CD4-positive, alpha-beta T cell treated with Interleukin-17A for 1 hour (primary cell): ENCODE measurements at regions not wholly inside any gene's neighbourhood (a gene's known extent, or its start where the extent isn't known, plus 50 kb on each side); places are given as distances from the start of the nearest gene placed in this dataset.
A peak's percentile ranks its signal among the peaks of the same experiment; 100 is the strongest.
"Not testable (repeated sequence)": the region's sequence is repeated elsewhere in the genome, so short reads cannot be mapped to it uniquely, and the experiment has no call there.

Experiments used
- DNase-seq: peaks from one replicate; pipeline ENCODE4 v3.0.0-alpha.2; 2020

DNA sequence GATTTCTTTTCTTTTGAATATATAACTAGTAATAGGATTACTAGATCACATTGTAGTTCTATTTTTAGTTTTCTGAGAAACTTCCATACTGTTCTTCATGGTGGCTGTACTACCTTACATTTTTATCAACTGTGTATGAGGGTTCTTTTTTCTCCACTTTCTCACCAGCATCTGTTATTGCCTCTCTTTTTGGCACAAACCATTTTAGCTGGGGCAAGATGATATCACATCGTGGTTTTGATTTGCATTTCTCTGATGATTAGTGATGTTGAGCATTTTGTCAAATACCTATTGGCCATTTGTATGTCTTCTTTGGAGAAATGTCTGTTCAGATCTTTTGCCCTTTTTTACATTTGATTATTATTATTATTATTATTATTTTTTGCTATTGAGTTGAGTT lies 86.1 kb upstream of the TCF21 start:
- no peak for DNase-seq

DNA sequence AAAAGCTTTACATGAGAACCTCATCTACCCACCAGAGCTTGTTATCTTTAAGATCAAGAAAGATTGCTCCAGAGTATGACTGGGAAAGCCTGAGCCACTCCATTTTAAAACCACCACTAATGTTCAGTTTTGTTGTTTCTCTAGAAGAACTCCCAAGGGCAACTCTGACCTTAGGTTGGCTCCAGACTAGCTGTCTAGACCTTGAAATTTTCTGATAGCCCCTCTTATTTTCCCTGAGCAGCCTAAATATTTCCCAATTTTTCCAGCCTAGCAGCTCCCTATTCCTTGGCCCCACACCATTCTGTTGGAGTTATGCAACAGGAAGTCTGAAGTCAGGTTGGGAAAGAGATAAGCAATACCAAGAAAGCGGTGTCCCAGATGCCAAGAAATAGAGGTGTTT lies 84.6 kb upstream of the TCF21 start:
- no peak for DNase-seq

DNA sequence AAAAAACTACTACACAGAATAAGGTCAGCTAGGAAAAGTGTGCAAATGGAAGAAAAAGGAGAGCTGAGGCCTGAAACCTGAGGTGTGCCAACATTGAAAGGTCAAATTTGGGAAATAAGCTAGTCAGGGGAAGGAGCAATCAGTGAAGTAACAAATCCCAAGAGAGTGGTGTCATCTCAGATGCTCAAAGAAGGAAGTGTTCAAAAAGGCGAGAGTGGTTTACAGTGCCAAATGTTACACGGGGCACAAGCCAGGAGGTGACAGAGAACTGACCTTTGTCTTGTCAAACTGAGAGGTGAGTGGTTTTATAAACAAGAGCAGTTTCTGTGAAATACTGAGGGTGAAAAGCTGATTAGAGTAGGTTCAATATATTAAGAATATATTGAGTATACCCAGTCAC lies 83.0 kb upstream of the TCF21 start:
- no peak for DNase-seq

DNA sequence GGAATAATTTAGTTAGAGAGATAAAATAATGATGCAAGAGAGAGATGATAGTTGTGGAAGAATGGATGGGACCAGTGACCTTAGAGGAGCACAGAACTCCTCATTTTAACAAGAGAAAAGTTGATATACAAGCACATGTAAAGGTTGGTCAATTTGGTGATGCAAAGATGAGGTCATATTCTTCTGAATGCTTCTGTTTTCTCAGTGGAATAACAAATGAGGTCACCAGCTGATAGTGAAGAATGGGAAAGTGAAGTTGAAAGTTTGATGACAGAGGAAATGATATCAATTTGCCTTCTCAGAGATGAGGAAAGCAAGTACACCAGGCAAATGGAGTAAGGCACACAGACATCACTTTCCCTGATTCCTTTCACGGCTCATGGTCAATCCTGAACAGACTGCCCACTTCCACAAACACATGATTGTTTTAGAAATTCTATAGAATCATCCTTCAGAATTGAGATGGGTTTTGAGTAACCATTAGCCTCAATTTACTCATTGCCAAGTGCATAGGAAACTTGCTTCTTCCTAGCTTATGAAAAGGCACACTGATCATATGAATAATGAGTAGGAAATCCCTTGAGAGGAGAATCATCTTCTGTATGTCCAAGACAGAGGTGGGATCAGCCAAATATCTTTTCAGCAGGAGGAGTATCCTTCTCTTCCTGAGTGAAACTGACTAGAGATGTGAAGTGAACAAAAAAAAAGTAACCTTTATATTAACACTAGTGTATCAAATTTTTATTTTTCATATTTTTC lies 82.4 kb upstream of the TCF21 start:
- no peak for DNase-seq

DNA sequence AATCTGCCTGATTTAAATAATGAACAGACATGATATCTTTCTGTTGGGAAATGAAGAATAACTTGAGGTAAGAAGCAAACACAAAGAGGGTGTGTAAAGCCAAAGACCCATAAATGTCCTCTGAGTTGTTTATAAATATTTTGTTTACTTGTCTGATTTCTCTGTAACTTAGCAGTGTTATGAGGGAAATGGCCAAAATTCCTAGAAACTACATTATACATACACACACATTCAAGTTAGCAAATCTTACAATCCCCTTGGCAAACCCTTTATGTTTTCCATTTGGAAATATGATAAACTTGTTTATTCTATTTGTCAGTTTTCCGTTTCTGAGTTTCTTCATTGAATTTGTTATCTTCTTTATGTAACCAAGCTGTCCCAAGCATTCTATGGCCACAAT lies 81.4 kb upstream of the TCF21 start:
- no peak for DNase-seq

DNA sequence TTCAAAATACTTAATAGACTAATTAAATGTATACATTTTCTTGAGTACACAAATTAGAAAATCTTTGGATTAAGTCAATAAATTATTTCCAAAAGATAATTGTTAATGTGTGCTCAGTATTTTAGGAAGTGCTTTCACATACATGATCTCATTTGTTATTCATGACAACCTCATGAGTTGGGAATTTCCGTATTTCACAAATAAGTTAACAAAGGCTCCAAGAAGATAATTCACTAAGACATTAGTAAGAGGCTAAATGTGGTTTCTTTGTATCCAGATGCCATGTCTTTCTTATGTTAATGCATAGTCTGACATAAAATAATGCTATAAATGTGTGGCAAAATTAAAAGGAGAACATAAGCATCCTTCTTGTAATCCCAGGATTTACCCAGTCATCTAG lies 79.5 kb upstream of the TCF21 start:
- DNase-seq: no peak

DNA sequence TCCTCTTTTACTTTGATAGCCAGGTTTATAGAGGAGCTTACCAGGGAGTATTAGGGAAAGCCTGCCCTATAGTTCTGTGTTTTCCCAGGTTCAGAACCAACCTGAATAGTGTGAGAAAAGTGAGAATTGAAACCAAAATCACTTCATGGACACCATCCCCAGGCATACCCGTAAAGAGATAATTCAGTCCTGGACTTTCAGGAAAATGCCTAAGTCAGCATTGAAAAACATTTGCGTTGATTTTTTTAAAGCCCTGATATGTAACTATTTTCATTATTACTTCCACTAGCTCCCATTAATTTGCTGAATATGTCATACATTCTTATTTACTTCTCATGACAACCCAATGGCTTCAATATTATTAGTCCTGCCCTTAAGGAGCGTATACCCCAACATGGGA lies 77.4 kb upstream of the TCF21 start:
- no peak for DNase-seq

DNA sequence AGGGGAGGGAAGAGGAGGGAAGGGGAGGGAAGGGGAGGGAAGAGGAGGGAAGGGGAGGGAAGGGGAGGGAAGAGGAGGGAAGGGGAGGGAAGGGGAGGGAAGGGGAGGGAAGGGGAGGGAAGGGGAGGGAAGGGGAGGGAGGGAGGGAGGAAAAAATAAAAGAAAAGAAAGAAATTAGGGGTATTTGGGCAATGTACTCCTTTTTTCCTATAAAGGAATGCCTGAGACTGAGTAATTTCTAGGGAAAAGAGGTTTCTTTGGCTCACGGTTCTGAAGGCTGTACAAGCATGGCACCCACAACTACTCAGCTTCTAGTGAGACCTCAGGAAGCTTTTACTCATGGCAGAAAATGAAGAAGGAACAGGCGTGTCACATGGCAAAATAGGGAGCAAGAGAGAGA lies 76.5 kb upstream of the TCF21 start:
- DNase-seq: not testable (repeated sequence)

DNA sequence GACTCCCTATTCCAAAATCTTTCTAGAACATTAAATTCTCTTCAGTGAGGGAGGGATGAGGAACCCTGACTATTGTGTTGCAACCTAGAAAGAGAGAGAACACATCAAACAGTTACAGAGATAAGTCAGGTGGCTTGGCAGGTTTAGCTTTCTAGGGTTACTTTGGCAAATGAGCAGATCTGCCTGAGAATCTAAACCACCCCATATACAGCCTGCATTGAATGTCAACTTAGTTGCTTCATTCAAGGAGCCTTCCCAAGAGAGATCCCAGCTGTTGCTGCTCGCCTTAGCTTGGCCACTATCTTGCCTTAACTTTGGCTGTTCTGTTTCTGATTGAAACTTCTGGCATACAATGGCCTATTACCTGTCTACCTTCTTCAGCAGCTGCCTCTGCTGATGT lies 74.7 kb upstream of the TCF21 start:
- no peak for DNase-seq

DNA sequence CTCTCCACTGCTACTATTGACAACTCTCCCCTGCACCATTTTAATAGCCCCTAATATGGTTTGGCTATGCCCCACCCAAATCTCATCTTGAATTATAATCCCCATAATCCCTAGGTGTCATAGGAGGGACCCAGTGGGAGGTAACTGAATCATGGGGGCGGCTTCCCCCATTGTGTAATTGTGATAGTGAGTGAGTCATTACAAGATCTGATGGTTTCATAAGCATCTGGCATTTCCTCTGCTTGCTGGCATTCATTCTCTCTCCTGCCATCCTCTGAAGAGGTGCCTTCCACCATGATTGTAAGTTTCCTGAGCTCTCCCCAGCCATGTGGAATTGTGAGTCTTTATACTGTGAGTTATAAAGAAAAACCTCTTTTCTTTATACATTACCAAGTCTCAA lies 74.1 kb upstream of the TCF21 start:
- DNase-seq: no peak

DNA sequence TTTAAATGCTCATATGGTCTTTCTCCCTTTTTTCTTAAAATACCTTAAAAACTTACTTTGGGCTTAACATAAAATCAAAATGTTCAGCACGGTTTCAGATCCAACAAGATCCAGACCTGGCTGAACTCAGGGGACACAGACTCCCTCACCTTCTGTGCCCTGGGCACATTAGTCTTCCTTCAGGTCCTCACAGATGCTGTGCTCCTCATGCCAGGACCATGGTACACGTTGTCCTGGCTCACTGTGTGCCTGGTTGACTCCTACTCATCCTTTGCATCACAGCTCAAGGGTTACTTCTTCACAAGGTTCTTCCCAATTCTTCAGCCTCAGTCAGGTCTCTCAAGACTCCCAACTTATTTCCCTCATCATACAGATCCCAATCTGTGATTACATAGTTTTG lies 73.6 kb upstream of the TCF21 start:
- no peak for DNase-seq

DNA sequence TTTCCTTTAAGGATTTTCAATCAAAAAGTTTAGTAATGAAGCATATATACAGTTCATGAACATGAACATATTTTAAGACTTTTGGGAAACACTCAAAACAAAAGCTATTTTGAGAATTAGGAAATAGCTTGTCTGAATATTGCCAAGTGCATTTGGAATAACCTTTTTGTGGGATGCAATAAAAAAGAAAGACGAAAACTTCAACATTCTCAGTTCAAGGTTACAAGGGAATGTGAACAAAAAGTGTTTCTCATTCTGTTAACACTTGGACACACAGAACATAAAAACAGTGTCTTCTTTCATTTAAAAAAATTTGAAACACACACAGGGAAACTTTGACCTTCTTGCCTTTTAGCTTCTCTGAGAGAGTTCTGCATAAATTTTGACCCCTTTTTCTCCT lies 72.7 kb upstream of the TCF21 start:
- DNase-seq: no peak

DNA sequence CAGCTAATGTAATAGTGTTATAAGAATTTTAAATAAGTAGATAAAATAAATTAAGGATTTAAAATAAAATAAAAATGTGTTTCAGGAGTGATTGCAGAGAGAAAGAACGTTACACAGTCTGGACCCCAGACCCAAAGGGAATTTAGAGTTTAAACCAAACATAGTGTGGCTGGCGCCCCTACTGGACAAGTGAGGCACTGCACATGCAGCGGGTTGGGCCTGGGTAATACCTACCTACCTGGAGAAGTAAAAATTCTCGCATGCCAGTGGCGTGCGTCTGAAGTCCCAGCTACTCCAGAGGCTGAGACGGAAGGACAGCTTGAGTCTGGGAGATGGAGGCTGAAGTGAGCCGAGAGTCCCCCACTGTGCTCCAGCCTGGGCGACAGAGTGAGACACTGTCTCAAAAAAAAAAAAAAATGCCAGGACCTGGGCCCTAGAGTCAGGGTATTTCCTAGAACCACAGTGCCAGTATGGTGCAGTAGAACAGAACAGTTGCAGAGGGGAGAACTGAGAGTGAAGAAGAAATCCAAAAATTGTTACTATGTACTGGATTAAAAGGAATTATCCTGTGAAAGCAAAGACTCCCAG lies 71.4 kb upstream of the TCF21 start:
- DNase-seq: peak; percentile 5

DNA sequence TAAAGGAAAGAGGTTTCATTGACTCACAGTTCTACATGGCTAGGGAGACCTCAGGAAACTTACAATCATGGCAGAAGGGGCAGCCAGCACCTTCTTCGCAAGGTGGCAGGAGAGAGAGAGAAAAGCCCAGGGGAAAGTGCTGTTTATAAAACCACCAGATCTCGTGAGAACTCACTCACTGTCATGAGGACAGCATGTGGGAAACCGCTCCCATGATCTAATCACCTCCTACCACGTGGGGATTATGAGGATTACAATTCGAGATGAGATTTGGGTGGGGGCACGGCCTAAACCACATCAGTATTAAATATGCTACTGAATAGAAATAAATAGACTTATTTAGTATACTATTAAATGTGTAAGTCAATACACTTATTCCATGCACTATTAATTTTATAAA lies 70.6 kb upstream of the TCF21 start:
- no peak for DNase-seq

DNA sequence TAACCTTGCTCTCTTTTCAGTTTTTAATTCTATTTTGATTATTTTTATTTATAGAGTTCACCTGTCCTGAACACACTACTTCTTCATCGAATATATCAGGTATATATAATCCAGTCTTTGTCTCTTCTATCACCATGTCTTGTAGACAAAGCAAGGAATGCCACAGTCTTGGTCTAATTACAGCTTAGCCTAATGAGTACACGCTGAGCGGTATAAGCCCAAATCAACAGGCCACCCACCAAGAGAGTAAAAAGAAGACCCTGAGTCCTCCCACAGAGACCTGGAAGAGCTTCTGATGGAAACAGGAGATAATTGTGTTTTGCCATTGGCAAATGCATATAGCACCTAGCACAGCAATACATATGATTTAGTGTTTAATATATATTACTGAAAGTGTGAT lies 68.7 kb upstream of the TCF21 start:
- no peak for DNase-seq

DNA sequence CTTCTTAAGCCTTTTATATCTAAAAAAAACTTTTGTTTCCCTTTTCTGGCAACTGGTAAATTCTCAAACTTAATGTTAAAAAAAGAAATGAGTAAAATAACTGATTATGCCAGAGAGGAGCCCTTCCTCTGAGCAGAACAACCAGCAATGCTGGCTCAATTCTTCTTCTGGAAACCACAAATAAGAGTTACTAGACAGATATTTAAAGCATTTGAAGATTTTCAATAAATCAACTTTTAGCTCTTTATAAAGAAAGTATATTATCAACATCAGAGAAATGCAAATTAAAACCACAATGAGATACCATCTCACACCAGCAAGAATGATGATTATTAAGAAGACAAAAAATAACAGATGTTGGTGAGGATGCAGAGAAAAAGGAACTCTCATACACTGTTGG lies 61.1 kb upstream of the TCF21 start:
- no peak for DNase-seq

DNA sequence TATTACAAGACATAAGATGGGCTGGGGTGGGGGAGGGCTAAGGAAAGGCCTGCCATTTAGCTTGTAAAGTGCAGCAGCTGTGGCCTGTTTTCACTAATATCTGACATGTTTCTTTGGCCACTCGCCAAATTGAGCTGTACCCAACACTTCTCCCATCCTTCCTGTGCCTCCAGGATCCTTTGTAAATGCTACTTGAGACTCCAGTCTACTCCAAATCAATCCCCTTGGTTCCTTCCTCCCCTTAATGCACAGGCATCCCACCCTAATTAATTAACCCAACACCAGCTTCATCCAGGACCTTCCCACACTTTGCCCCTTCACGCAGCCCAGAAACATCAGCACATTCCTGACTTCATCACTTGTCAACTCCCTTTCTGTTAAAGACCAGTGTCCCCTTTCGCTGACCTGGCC lies 55.0 kb upstream of the TCF21 start:
- DNase-seq: no peak

DNA sequence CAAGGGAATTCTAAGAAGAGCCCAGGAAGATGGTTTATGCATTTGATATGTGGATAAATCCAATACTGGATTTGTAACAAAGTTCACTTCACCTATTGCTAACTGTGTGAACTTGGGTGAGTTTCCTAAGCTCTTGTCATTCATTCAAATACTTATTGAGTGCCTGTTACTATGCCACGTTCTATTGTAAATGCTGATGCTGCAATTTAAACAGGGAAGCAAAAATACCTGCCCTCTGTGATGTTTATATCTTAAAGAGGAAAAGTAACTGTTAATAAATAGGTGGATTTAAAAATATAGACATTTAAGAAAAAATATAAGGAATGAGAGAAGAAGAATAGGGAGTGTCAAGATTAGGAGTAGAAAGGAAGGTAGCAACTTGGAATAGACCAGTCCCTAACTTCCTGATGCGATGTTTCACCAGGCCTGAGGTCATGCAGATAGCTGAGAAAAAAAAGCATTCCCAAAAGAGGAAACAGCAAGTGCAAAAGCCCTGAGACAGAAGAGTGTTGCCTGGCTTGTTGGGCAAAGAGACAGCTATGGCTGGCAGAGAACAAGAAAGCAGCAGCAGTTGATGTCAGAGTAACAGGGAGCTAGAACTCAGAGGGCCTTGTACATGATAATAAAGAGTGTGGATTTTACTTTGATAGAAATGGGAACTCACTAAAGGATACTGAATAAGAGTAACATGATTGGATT lies 54.3 kb upstream of the TCF21 start:
- no peak for DNase-seq

DNA sequence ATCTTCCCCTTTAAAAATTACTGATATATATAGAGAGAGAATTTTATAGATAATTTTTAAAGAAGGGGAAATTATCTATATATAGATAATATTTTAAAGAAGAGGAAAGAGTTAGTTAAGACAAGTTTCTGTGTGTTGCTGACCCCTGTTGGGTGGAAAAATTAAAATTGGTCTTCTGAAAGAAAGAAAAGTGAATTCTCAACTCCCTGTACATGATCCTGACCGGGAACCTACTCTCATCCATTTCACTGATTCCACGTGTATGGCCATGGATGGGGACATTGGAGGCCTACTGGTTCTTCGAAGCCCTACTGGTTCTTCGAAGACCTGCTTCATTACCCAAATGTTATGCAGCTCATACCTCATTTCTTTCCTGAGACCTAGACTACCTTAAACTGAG lies 53.0 kb upstream of the TCF21 start:
- no peak for DNase-seq

DNA sequence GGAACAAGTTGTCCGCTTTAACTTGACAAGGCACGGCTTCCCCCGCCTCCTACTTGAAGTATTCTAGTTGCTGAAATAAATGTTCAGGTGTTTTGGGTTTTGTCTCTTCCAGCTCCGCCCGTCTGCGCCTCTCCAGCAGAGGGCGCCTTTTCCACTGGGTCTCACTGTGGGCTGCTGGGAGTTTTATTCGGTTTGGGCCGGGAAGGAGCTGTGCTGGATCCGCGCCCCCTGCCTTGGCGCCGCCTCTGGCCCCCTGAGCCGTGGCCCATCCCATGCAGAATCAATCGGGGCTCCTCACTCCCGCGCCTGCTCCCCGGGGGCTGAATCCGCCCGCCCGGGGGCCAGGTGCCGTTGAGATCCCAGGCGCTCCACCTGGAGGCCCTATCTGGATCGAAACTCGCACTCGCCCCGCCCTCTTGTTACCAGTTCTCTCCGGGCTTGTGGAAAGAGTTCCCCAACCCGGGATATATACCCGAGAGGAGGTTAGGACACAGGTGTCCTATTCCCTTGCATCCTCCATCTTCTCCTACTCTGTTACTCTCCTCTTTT lies 51.0 kb upstream of the TCF21 start:
- peak; percentile 47 for DNase-seq
